HG03196 (cell line): ENCODE measurements at regions not wholly inside any gene's neighbourhood (a gene's known extent, or its start where the extent isn't known, plus 50 kb on each side); places are given as distances from the start of the nearest gene placed in this dataset.
"Not testable (repeated sequence)": the region's sequence is repeated elsewhere in the genome, so short reads cannot be mapped to it uniquely, and the experiment has no call there.

ENCODE experiments used
- ATAC-seq: cut with Tn5 transposase; IDR thresholded peaks from one replicate; pipeline ENCODE4 v1.9.1; 2021; ENCODE audit not compliant: unreplicated experiment

DNA sequence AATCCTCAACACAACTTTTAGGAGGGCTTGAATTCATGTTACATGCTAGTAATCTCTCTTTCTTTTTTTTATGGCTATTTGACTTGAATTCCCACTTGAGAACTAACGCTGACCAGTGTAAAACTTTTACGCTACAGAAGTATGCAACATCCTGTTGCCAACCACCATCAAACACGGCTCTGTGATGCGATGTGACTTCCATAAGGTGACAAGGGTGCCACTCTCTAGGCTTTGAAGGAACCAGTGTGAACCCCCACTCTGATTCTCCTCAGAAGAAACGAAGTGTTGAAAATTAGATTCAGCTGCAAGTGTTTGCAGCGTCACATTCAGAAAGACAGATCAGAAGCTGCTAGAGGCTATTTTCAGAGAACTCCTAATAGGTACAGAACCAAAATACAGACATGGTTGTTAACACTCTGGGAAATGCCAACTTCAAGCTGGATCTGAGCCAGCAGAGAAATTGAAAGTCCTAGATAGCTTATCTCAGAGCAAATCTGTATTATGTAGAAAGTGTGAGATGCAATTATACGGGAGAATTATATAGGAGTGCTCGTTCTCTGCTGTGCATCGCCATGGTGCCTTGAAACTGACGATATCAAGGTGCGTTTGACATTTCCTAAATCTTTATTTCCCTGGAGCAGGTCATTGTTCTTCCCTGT lies 271.2 kb downstream of the LPIN1 start:
- no peak for ATAC-seq

DNA sequence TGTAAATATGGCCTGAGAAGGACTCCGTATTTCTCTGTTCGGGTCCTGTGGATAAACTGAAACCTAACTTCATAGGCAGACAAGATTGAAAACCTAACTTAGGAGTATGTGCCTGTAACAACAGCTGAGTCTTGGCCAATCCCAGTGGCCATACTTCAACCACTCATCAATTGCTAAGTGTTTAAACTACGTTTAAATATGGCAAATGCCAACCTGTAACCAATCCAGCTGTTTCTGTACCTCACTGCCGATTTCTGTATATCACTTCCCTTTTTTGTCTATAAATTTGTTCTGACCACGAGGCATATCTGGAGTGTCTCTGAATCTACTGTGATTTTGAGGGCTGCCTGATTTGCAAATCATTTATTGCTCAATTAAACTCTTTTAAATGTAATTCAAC lies 272.3 kb downstream of the LPIN1 start:
- not testable (repeated sequence) for ATAC-seq

DNA sequence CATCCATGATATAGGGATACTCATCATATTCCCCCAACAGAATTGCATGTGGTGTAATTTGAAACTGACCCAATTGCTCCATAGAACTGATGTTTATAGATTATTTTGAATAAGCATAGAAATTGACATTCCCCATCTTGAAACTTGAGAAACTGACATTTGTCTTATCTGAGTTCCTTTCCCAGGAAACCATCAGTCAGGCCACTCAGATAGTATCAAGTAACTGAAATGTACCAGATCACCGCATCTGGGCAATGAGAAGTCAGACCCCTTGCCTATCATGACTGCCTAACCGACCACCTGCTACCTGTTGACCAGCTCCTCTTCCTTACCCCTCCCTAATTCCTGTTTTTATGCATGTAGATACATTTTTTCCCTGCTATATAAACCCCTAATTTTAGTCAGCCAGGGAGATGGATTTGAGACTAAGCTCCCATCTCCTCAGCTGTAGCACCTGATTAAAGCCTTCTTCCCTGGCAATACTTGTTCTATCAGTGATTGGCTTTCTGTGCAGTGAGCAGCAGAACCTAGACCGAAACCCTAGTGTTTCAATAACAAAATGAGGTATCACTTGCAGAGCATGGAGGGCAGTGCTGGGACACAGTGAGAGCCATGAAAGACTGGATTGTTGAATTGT lies 274.5 kb downstream of the LPIN1 start:
- ATAC-seq: no peak

DNA sequence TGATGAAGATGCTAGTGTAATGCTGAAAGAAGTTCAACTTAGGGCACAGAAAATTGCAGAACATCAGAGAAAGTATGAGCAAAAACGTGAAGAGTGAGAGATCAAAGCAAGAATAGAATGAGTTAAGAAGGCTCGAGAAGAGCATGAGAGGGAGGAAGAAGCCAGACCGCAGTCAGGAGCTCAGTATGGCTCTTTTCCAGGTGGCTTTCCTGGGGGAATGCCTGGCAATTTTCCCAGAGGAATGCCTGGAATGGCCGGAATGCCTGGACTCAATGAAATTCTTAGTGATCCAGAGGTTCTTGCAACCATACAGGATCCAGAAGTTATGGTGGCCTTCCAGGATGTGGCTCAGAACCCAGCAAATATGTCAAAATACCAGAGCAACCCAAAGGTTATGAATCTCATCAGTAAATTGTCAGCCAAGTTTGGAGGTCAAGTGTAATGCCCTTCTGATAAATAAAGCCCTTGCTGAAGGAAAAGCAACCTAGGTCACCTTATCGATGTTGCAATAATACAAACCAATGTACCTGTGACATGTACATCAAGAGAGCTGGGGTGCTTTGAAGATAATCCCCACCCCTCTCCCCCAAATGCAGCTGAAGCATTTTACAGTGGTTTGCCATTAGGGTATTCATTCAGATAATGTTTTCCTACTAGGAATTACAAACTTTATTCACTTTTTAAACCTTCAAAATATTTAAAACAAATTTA lies 277.9 kb downstream of the LPIN1 start:
- ATAC-seq: not testable (repeated sequence)

DNA sequence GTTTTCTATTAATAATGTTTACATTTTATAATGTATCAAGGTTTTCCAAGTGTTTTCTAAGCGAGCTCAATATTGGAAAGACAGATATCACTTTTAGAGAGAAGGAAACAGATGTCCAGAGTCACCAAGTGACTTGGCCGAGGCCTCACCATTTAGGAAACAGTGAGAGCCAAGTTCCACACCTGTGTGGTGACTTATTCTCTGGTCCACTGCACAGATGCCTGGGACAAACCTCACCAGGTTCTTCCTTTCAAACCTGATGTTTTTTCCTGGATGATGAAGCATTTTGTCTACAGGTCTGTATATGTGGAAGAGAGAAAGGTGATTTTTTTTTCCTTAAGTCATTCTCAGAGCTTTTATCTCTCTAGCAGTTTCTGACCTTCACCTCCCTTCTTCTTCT lies 280.7 kb downstream of the LPIN1 start:
- ATAC-seq: no peak

DNA sequence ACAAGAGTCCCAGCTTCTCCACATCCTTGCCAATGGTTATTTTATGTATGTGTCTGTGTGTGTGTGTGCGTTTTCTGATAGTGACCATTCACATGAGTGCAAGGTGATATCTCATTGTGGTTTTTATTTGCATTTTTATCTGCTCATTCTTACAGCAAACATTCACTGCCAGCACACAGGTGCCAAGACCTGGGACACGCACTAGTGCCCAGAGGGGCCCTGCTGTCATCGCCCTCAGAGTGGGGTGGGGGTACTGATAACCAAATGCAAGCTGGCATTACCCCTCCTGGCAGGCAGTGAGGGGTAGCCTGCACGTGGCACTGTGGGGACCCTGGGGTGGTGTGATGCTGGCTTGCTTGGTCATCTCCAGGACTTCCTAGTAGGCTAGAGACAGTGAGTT lies 285.4 kb downstream of the LPIN1 start:
- ATAC-seq: no peak

DNA sequence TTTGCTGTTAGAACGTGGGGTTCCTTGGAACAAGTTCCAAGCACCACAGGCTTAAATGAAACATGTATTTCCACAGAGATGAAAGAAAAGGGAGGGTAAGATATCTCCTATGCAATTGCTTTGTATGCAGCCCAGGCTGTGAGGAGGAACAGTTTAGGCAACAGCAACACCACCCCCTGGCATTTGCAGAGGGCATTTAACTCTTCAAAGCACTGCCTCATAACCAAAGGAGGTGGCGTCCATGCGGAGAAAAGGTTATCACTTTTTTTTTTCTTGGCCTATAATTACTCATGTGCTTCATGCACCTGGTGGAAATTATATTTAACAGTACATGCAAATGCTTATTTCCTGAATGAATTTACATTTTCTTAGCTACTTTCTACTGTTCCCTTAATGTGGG lies 286.0 kb downstream of the LPIN1 start:
- peak; percentile 78 for ATAC-seq

DNA sequence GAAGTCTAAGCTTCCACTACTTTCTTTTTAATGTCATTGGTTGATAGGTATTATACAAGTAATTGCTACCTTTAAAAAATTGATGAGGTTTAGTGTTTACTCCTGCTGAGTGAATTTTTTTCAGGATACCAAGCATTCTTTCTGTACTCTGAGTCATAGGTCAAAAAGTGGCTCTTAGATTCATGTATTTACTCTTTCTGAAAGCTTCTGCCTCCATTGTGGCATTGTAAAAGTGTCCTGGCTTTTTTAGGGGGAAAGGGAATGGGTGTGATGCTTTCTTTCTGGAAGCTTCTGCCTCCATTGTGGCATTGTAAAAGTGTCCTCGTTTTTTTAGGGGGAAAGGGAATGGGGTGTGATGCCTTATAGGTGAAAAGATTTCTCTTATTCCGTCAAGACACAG lies 286.5 kb downstream of the LPIN1 start:
- no peak for ATAC-seq

DNA sequence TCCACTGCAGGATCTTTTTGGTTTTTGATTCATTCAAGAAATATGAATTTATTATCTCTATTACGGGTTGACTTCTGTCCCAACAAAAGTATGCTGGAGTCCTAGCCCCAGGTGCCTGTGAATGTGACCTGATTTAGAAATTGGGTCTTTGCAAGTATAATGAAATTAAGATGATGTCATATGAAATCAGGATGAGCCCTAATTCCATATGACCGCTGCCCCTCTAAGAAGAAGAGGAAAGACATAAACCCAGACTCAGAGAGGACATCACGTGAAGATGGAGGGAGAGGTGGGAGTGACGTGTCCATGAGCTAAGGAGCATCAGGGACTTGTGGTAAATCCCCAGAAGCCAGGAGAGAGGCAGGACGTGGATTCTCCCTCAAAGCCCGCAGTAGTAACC lies 287.1 kb downstream of the LPIN1 start:
- ATAC-seq: no peak

DNA sequence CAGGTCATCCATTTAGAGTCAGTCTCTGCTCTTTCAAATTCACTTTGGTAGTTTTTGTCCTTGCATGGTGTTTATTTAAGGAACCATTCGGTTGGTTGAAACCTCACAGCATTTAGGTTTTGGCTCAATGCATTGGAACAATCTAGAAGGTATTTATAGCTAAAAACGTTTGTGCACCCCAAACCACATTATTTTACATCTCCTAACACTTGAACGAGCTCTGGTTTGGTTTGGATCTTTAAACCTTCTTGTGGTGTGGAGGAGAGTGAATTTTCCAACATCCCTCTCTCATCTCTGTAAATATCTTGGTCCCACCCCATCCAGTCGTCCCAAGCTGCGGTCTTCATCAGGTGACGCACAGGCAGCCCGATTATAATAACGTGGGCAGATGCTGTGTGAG lies 287.9 kb downstream of the LPIN1 start:
- no peak for ATAC-seq

DNA sequence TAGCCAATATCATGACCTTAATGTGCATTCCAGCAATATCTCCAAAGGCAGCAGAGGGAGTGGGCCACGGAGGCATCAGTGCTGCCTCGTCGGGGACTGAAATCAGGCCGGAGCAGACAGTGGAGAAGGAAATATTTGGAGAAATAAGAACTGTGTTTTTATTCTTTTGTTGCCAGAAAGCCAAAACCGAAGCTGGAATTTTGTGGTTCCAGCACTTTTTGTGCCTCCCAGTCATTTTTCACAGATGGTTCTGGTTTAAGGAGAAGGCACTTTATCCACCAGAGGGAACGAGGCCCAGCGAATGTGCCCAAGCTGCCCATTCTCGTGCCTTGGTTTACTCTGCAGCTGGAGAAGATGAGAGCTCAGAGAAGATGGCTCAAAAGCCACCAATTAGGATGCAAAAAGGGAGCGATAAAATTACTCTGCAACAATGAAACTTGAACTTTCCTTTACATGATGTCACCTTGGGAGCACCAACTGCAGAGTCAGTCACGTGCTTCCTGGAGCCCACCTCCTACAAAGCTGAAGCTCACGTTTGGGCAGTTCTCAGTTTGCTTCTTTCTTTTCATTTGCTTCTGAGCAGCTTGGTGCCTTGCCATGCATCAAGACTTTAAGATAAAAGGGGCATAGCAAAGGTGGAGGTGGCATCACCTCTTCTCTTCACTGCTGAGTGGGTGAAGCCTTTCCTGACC lies 288.7 kb downstream of the LPIN1 start:
- ATAC-seq: no peak

DNA sequence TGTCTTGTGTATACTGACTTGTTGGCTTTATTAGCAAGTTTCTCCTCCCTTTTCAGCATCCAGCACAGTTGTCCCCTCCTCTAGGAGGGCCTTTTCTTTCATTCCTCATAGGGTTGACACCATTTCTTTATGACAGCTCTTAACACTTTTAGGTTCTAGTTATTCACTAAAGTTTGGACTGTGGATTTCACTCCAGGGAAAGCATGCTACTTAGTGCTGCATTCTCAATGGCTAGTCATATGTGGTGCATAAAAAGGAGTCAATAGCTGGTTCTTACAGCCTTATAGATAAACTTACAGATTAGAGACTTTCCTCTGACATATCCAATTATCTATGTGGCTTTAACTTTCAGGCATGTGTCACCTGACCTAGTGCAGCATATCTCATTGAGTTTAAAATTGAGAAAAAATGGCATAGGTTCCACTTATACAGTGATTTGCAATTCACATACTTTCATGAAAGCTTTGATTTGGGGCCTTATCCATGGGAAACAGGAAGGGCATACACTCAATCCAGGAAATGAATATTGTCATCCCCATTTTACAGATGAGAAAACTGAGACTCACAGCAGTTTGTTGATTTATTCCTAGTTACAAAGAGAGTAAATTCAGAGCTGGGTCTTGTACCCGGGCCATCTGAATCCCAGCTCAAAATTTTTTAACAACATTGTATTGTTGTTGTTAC lies 289.7 kb downstream of the LPIN1 start:
- ATAC-seq: no peak

DNA sequence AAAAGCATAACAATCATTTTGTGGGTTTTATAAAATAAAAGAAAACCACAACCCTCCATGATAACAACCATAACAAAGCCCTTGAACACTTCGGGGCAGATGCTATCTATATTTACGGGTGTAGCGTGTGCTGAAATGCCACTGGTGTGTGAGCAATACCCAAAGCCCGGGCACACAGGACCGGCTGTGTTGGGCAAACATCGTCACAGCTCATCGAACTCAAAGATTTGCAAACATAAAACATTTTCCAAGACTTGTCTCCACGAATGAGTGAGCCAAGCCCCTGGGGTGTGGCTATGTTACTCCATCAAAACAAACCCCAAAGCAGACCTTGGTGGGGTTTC lies 290.2 kb downstream of the LPIN1 start:
- ATAC-seq: no peak

DNA sequence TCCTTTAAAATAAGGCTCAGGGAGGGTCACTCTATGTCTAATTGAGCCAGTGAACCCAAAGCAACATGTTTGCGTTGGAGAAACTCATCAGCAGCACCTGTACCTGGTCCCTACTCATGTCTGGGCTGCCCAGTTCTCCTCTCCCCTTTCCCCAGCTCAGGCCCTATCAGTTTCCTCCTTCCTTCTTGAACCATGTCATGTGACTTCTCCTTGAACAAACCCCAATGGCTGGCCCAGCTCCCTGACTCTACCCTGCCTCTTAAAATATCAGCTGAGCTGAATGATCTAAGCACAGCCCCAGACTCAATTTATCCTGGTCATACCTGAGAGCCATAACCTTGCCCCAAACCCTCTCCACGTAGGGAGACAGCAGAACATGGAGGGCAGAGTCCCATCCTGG lies 290.9 kb downstream of the LPIN1 start:
- ATAC-seq: no peak

DNA sequence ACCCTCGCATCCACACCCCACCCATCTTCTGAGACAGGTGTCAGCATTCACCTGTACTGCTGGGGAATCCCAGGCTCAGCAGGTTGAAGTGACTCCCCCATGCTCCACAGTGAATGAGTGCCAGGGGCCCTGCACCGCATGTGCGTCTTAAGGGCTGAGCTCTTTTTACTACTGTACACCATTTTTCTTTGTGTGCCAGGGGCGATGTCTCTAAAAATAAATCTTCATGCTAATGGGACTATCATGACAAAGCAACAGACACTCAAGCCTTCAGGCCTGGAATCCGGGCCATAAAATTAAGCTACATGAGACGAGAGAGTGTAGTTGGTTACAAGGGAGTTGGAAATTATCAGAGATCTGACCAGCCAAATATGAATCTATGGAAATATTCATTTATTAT lies 294.8 kb downstream of the LPIN1 start:
- ATAC-seq: no peak

DNA sequence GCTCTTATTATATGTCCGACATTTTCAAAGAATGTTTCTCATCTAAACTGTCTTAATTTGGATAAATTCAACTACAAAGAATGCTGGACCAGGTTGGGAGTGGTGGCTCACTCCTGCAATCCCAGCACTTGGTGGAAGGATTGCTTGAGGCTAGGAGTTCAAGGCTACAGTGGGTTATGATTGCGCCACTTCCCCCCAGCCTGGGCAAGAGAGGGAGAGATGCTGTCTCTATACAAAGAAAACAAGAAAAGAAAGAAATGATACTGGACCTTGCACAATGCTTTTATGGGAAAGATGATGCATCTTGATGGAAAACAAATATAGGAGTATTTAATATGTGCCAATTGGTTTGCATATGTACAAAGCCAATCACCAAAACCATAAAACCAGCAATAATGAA lies 296.7 kb downstream of the LPIN1 start:
- ATAC-seq: no peak

DNA sequence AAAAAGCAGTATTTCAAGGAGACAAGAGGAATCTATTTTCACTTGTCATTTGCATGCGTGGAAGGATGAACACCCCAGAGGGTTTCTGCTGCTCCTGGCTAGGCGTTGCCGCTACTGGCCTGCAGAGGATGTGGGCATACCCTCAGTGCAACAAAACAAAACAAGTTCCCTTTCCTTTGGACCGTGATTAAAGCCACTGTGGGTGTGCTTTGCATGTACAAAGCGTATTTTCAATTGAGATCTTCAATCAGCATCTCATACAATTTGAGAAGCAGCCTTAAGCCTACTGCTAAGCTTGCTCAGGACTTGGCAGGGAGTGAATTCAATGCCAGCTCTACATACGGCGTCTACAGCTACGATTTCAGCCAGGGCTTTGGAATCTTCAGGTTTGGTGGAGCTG lies 298.4 kb downstream of the LPIN1 start:
- ATAC-seq: peak; percentile 53

DNA sequence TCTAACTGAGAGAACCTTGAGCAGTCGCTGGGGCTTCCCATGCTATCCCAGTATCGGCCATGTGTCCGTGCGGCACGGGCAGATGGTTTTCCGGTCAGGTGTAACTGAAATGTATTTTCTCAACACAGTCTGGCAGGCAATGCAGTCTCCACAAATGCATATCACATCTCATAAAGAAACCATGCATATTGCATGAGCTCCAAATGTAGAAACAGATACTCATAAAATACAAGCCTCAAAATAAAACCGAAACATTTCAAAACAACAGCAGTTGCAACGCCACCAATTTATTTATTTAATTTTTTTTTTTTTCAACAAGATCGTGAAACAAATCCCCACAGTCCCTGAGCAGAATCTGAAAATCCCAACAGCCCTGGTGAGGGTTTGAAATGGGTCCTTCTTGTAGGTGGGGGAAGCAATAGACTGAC lies 299.4 kb downstream of the LPIN1 start:
- peak; percentile 57 for ATAC-seq

DNA sequence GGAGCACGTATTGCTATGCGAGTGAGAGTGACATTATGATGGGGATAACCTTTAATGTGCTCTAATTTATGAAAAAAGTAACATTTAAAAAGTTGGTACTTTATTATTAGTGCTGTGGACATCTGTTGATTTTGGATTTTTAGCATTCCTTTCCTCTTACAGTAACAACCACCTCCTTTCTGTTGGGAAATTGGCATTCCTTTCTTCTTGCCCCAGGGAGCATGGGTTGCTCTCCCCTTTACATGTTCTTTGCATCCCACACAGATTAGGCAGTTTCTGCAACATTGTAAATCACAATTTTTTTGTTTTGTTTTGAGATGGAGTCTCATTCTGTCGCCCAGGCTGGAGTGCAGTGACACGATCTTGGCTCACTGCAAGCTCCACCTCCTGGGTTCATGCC lies 300.2 kb downstream of the LPIN1 start:
- no peak for ATAC-seq

DNA sequence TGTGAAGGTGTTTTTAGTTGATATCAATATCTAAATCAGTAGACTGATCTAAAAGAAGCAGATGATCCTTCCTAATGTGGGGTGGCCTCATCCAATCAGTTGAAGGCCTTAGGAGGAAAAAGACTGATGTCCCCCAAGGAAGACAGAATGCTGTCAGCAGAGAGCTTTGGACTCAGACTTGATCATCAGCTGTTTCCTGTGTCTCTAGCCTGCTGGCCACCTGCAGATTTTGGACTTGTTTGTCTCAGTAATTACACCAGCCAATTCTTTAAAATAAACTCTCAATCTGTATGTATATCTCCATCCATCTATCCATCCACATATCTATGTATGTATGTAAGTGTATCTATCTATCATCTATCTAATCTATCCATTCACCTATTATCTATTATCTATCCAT lies 301.3 kb downstream of the LPIN1 start:
- no peak for ATAC-seq

DNA sequence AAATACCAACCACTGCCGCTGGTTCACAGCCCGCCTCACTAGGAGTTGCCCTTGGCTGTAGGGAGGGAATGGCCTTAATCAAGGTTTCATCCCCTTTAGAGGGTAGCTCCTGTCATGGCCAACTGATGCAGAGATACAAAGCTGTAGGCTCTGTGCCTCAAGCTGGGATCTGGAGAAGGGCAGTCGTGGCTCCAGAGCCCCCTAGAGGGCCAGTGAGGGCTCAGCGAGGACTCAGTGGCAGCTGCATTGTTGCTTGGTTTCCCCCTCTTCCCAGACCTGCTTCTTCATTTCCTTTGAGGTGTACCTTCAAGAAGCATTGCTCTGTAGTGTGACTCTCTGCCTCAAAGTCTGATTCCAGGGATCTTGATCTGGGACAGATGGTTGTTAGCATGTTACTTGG lies 302.1 kb downstream of the LPIN1 start:
- ATAC-seq: no peak
